GM04504 (cell line): ENCODE measurements at regions not wholly inside any gene's neighbourhood (a gene's known extent, or its start where the extent isn't known, plus 50 kb on each side); places are given as distances from the start of the nearest gene placed in this dataset.

ENCODE experiments used
- DNase-seq: peaks from one replicate; pipeline ENCODE4 v3.0.0-alpha.2; 2012; ENCODE audit warnings: low read depth

DNA sequence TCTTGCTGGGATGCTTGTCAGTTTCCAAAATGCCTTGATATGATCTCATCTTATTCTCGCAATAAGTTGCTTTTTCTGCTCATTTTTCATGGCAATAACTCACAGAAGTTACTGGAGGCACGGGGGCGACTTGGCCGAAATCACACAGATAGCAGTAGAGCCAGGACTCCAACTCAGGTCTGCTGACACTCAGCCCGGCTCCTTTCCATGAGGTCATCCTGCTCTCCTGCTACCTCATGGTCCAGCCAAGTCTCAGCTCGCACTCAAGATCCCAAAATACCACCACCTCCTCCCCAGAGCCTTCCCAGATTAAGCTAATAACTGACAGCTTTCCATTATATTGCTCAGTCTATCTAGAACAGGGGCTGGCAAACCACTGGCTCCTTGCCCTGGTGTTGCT is 269.5 kb downstream of the MAP2K4 start:
- no peak for DNase-seq

- no peak for DNase-seq
Measured at GRCh38 chr17:12296209-12296625, 275.5 kb downstream of the MAP2K4 start.

DNA sequence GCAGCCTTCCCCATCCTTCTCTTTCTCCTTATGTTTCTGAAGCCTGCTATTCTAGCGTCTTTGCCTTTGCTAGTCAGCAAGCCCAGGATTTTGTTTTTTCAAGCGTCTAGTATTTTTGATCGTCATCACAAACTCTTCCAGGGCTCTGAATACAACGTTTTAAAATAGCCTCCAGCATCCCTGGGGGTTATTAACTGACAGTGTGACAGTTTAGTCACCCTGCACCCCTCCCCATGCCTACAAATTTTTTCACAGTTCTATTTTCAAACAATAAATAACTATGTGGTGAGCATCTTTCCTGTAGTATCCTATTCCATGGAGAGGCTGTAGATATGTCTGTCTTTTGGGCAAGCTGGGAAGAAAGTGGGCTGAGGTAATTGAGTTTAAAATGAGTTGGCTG is 280.9 kb downstream of the MAP2K4 start:
- DNase-seq = no peak

GRCh38 chr17:12302711-12303110 is 282.0 kb downstream of the MAP2K4 start:
- DNase-seq = no peak

DNA sequence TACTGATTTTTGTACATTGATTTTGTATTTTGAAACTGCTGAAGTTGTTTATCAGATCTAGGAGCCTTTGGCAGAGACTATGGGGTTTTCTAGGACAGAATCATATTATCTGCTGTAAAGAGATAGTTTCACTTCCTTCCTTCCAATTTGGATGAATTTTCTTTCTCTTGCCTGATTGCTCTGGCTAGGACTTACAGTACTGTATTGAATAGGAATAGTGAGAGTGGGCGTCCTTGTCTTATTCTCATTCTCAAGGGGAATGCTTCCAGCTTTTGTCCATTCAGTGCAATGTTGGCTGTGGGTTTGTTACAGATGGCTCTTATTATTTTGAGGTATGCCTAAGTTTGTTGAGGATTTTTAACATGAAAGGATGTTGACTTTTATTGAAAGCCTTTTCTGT is 290.1 kb downstream of the MAP2K4 start:
- DNase-seq = no peak

- no peak for DNase-seq
Measured at GRCh38 chr17:12312692-12313091, 292.0 kb downstream of the MAP2K4 start.

- no peak for DNase-seq
Measured at GRCh38 chr17:12313786-12314185, 293.1 kb downstream of the MAP2K4 start.

DNA sequence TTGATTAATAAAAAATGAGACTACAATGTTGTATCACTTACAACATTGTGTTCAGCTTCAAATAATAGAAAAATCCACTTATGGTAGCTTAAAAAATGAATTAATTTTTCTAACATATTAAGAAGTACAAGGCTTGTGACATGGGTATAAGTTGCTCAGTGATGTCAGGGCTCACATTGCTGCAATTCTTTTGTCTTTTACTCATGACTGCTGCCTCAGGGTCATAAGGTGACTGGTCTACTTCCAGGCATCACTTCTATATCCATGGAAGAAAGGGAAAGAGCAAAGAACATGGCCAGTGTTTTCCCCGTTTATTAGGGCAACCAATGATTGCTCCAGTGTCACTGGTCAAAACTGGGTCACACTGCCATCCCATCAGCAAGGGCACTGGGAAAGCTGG is 295.3 kb downstream of the MAP2K4 start:
- no peak for DNase-seq

- DNase-seq = no peak
Measured at GRCh38 chr17:12318571-12319266, 298.0 kb downstream of the MAP2K4 start.

GRCh38 chr17:12320286-12320685 is 299.6 kb downstream of the MAP2K4 start:
- DNase-seq = no peak

DNA sequence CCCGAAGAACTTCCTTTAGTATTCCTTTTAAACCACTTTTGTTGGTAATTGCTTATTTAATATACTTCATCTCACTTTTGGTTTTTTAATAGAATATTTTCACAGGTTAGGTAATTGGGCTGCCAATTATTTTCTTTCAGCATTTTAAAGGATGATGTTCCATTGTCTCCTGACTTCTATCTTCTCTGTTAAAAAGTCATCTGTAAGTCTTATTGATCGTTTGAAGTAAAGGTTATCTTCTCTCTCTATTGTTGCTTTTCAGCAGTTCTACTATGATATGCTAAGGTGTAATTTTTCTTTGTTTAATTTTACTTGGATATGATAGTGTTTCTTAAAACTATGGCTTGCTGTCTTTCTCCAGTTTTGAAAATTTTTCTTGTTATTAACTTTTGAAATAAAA is 307.5 kb downstream of the MAP2K4 start:
- no peak for DNase-seq

- no peak for DNase-seq
Measured at GRCh38 chr17:12330456-12330855, 309.8 kb downstream of the MAP2K4 start.

GRCh38 chr17:12341328-12341727 is 320.7 kb downstream of the MAP2K4 start:
- no peak for DNase-seq

DNA sequence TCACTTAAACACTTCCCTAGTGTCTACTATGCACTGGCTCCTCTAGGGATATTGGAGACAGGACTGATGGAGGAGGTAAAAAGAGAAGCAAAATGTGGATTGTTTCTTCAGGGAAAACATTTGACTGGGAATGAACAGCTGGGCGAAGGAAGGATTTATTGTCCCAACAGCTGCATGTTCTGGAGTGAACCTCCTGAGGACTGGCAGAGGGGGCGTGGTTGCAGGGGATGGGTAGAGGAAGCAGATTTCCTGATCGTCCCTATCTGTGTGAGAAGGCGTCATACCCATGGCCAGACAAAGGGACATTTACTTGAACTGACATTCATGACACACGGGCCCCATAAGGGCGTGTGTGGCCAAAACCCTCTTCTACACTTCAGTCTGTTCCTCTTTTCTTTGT is 321.5 kb downstream of the MAP2K4 start:
- DNase-seq = no peak

GRCh38 chr17:12342609-12343435 is 322.1 kb downstream of the MAP2K4 start:
- no peak for DNase-seq

DNA sequence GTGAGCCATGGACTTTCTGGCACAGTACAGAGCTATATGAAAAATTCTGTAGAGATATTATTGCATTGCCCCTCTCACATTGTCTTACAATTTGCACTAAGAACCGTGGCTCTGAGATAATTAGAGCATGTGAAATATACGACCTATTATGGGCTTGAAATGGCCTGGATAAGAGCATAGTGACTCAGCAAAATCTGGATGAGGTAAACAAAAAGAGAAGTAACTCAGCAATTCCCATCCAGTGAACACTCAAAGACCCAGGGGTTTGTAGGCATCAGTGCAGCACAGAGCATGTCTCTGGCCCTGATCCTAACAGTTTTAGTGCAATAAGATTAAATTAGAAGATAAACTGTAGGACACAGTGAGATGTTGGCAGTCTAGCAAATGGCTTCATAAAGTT is 317.2 kb upstream of the MYOCD start:
- no peak for DNase-seq

GRCh38 chr17:12349297-12349696 is 316.4 kb upstream of the MYOCD start:
- DNase-seq = no peak

DNA sequence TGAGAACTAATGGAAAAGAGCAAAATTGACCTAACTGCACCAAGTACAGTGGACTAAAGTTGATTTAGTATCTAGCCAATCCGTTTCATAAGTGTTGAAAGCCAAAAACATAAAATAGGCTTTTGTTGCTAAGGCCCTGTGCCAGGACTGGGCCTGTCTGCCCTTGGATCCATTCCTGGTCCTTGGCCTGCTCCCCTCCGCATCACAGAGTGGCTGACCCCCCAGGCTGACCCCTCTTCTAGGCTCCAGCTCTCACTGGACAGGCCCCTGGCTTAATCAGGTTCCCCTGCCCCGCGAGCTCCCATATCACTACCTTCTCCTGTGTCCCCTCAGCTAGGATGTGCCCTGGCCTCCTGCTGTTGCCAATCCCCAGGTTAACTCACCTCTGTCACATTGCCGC is 313.6 kb upstream of the MYOCD start:
- DNase-seq = no peak

GRCh38 chr17:12357600-12357999 is 308.1 kb upstream of the MYOCD start:
- no peak for DNase-seq

DNA sequence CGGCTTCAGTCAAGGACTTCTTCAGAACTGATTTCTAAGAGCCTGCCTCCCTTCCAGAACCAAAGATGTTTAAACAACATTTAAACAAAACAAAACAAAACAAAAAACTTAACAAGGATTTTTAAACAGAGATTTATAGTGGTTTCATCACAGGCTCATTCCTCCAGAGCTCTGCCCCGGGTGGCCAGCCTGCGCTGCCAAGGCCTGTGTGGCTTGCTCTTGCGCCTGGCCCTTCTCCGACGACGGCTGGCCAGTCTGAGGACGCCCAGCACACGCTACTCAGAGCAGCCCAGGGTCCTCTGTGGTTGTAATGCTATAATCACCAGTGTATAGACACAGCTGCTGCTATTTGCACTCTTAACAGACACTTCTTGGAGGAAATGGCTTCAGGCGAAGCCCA is 307.2 kb upstream of the MYOCD start:
- DNase-seq = no peak

DNA sequence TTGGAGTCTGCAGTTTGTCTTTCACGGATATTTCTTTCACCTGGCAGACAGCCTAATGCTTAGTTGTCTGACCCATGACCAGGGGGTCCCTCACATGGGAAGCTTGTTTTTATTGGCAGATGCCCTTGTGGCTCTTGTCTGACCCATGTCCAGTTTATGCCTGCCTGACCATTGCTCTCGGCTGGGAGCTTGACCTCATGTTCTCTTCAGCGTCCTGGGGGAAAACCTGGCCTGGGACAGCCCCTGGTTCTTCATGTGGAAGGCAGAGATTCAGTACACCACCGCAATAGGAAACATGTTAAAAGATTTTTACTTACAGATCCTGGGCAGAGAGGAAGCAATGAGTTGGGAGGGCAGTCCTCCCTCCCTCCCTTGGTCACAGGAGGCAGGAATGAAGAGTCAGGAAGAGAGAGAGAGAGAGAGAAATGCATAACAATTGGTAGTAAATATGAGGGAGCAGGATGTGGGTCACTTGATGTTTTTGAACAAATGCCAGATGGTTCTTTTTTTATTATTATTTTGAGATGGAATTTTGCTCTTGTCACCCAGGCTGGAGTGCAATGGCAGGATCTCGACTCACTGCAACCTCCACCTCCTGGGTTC is 302.7 kb upstream of the MYOCD start:
- DNase-seq = no peak

DNA sequence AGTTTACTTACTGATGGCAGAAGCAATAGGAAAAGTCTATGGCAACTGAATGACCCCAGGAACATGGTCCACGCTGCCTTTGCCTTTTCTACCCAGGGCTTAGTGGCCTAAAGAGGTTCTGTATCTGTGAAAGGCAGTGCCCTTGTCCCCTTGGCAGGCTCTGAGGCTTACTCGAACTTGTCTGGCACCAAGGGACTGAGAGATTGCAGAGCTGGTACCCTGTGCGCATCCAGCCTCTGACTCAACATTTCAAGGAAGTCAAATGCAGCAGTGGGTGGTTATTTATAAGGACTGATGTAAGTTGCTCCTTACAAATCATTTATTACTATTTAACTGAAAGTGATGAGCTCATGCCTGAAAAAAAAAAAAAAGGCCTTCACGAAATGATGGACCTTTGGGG is 299.9 kb upstream of the MYOCD start:
- no peak for DNase-seq

- no peak for DNase-seq
Measured at GRCh38 chr17:12369065-12369464, 296.6 kb upstream of the MYOCD start.
